ENCODE measurements at regions not wholly inside any gene's neighbourhood (a gene's known extent, or its start where the extent isn't known, plus 50 kb on each side); places are given as distances from the start of the nearest gene placed in this dataset.

DNA sequence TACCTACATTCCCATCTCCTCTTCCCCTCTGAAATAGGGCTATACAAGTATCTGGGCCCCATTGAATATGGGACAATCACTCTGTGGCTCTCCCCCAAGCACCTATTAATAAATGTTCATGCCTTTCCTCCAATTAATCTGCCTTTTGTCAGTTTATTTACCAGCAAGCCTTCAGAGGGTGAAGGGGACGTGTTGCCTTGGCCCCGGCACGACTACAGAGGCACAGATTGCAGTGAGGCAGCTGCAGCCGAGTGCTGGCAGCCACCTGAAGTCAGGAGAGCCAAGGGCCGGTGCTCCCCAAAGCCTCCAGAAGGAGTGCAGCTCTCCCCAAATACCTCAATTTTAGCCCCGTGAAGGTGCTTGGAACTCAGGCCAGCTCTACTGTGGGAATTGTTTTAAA is 580.9 kb upstream of the B3GAT1 start:
- no peak overlapping the region for H2BK120ac ChIP-seq (ENCODE audit: low read depth, low read length, poor library complexity, severe bottlenecking)
- no CpG with 5 or more reads among the region's 6 CpGs for WGBS (ENCODE audit: extremely low coverage, insufficient read length, low lambda C conversion rate)
- H4K91ac ChIP-seq (ENCODE audit: insufficient read length, low read depth, low read length) = no peak overlapping the region
- TF ChIP-seq, protein P1, sequence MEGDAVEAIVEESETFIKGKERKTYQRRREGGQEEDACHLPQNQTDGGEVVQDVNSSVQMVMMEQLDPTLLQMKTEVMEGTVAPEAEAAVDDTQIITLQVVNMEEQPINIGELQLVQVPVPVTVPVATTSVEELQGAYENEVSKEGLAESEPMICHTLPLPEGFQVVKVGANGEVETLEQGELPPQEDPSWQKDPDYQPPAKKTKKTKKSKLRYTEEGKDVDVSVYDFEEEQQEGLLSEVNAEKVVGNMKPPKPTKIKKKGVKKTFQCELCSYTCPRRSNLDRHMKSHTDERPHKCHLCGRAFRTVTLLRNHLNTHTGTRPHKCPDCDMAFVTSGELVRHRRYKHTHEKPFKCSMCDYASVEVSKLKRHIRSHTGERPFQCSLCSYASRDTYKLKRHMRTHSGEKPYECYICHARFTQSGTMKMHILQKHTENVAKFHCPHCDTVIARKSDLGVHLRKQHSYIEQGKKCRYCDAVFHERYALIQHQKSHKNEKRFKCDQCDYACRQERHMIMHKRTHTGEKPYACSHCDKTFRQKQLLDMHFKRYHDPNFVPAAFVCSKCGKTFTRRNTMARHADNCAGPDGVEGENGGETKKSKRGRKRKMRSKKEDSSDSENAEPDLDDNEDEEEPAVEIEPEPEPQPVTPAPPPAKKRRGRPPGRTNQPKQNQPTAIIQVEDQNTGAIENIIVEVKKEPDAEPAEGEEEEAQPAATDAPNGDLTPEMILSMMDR (conservative IDR thresholded peaks at IDR 0.05) = no peak
- no peaks in the 10 kb centered on the region for H3K27me3 Mint-ChIP-seq (ENCODE audit: low read depth)
- H3K79me1 ChIP-seq (ENCODE audit: insufficient read depth, low read depth, low read length, poor library complexity, severe bottlenecking) = no peaks in the 10 kb centered on the region
- H3K27ac ChIP-seq (ENCODE audit: insufficient read length, low read depth, low read length) = peak overlapping the region; percentile 46
- no peak overlapping the region for H2BK5ac ChIP-seq (ENCODE audit: insufficient read length, low read length)
- no peak overlapping the region for H3K56ac ChIP-seq (ENCODE audit: insufficient read length, low read depth, low read length)
- no peaks in the 10 kb centered on the region for H3K9me3 ChIP-seq (ENCODE audit: control insufficient read depth, low read depth, low read length)
- H4K5ac ChIP-seq (ENCODE audit: insufficient read length, low read depth, low read length) = no peak overlapping the region
- H3K4me2 ChIP-seq (ENCODE audit: insufficient read depth, insufficient read length, low read length) = no peak overlapping the region
- H2BK12ac ChIP-seq (ENCODE audit: insufficient read length, low read depth, low read length) = no peak overlapping the region
- no peak for DNase-seq
- H3K23me2 ChIP-seq (ENCODE audit: insufficient read length, low read depth, low read length, poor library complexity, severe bottlenecking) = peaks cover 4% of the 10 kb centered on the region
- no peaks in the 10 kb centered on the region for H3K27me3 ChIP-seq (ENCODE audit: insufficient read depth, low read length)
- no peak overlapping the region for H2AFZ ChIP-seq (ENCODE audit: low read length)
- H2BK15ac ChIP-seq (ENCODE audit: low read depth, low read length) = no peak overlapping the region
- peak overlapping the region; percentile 7 for H3K9ac ChIP-seq (ENCODE audit: extremely low read depth, insufficient read length, low read length)
- H4K20me1 ChIP-seq (ENCODE audit: control insufficient read depth, insufficient read depth, insufficient read length) = no peaks in the 10 kb centered on the region
- no peak overlapping the region for H3K18ac ChIP-seq (ENCODE audit: insufficient read length, low read depth, low read length)
- H3K4me3 Mint-ChIP-seq = no peak overlapping the region
- H3K9me3 Mint-ChIP-seq = no peaks in the 10 kb centered on the region
- H3K14ac ChIP-seq (ENCODE audit: insufficient read depth, low read length) = peak overlapping the region; percentile 31; the same call in 1 of the 2 replicates
- no peak overlapping the region for H3K23ac ChIP-seq (ENCODE audit: insufficient read length, low read depth, low read length)
- H3K4ac ChIP-seq (ENCODE audit: low read depth, low read length) = no peak overlapping the region
- H3K4me1 ChIP-seq (ENCODE audit: insufficient read depth, low read length) = peaks cover 17% of the 10 kb centered on the region
- no peaks in the 10 kb centered on the region for H3K79me2 ChIP-seq (ENCODE audit: insufficient read depth, low read length)
- H2AK5ac ChIP-seq (ENCODE audit: insufficient read length, low read length) = no peak overlapping the region
- no peak overlapping the region for H2BK20ac ChIP-seq (ENCODE audit: low read depth, low read length, poor library complexity, severe bottlenecking)
- peaks cover 84 to 87% of the 10 kb centered on the region in 2 experiments for H3K4me1 Mint-ChIP-seq
- no peaks in the 10 kb centered on the region for H3K36me3 Mint-ChIP-seq (ENCODE audit: insufficient read depth in 1 of 3, low read depth in 3 of 3)
- H4K8ac ChIP-seq (replicated peaks; ENCODE audit: insufficient read length, low read depth, low read length) = no peak overlapping the region
- peak overlapping the region; percentile 89 to 97 (median 96); a peak in 6 of 7 replicates for H3K27ac Mint-ChIP-seq
- no peak overlapping the region for H3T11ph ChIP-seq (ENCODE audit: low read length)
